Ovary (tissue), 3 donors: ENCODE measurements at regions not wholly inside any gene's neighbourhood (a gene's known extent, or its start where the extent isn't known, plus 50 kb on each side); places are given as distances from the start of the nearest gene placed in this dataset.

Experiments used
- CTCF ChIP-seq, 3 donors: fragments of 450-650 bp in 2 of 3; fragments of 200-600 bp in 1 of 3; IDR thresholded peaks; one replicate each; pipeline versions ENCODE4 v1.5.1 to v1.8.0; 2016 to 2022; ENCODE audit warnings: antibody characterized with exemption in 3 of 3, mild to moderate bottlenecking in 1 of 3
- EP300 ChIP-seq: sonication (generic); formaldehyde crosslinking; IDR thresholded peaks from one replicate; pipeline ENCODE4 v1.6.1; 2017; ENCODE audit warnings: antibody characterized with exemption
- POLR2A ChIP-seq: fragments of 450-650 bp; IDR thresholded peaks from one replicate; pipeline ENCODE4 v1.6.1; 2017; ENCODE audit warnings: antibody characterized with exemption, mild to moderate bottlenecking, moderate library complexity
- donor health status: DM: no; HTN: no; CAD: no.

GRCh38 chr6:141968632-141969031 is 164.1 kb upstream of the GJE1 start:
- TF ChIP-seq CTCF (IDR thresholded peaks at IDR 0.05) (no peak), POLR2A (no peak), EP300 (no peak)
